PC-3 (cell line): ENCODE measurements at regions not wholly inside any gene's neighbourhood (a gene's known extent, or its start where the extent isn't known, plus 50 kb on each side); places are given as distances from the start of the nearest gene placed in this dataset.
"Not testable (repeated sequence)": the region's sequence is repeated elsewhere in the genome, so short reads cannot be mapped to it uniquely, and the experiment has no call there.

Experiments used
- ATAC-seq: fragments of 200-7000 bp; cut with Tn5 transposase; 2 replicates; pipeline ENCODE4 v1.9.1; 2020; ENCODE audit warnings: mild to moderate bottlenecking, moderate library complexity
- BruUV-seq: library from RNA; stranded (reverse); fragments of 400-500 nt; replicated peaks from 2 replicates; lab custom pipeline; 2021; lab: Mats Ljungman, UMichigan
- CTCF ChIA-PET: fragments of 300-600 bp; sonication (Branson Sonifier 250); formaldehyde crosslinking; loops from one replicate; lab custom pipeline; 2022; ENCODE audit warnings: antibody characterized with exemption; lab: Charles Lee
- POLR2A ChIA-PET: fragments of 300-600 bp; sonication (Branson Sonifier 250); formaldehyde crosslinking; loops from one replicate; lab custom pipeline; 2022; ENCODE audit warnings: antibody characterized with exemption; ENCODE audit not compliant: unreplicated experiment; lab: Charles Lee
- DNase-seq: peaks from one replicate; pipeline ENCODE4 v3.0.0-alpha.2; 2015
- H2AFZ ChIP-seq: fragments of 300-600 bp; sonication (generic); 2 replicates; pipeline ENCODE4 v1.6.0; 2016; ENCODE audit warnings: antibody characterized with exemption, low read length
- H3F3A ChIP-seq: fragments of 300-600 bp; sonication (generic); one replicate; pipeline ENCODE4 v1.6.0; 2017; ENCODE audit warnings: antibody characterized with exemption, low read length, control low read depth, mild to moderate bottlenecking; ENCODE audit not compliant: unreplicated experiment
- H3K27ac ChIP-seq: fragments of 300-600 bp; sonication (generic); 2 replicates; pipeline ENCODE4 v1.5.1; 2016; ENCODE audit warnings: mild to moderate bottlenecking, low read length
- H3K27me3 ChIP-seq: fragments of 300-600 bp; sonication (generic); 2 replicates; pipeline ENCODE4 v1.6.1; 2016; ENCODE audit warnings: low read length, mixed read lengths
- H3K36me3 ChIP-seq: fragments of 300-600 bp; sonication (generic); 2 replicates; pipeline ENCODE4 v1.6.1; 2016; ENCODE audit warnings: low read depth, mixed run types, low read length, mixed read lengths
- H3K4me1 ChIP-seq: fragments of 300-600 bp; sonication (generic); 2 replicates; pipeline ENCODE4 v1.5.1; 2016; ENCODE audit warnings: low read length; ENCODE audit not compliant: insufficient read depth
- H3K4me2 ChIP-seq: fragments of 300-600 bp; sonication (generic); 2 replicates; pipeline ENCODE4 v1.6.0; 2016; ENCODE audit warnings: low read length
- H3K4me3 ChIP-seq: fragments of 300-600 bp; sonication (generic); 2 replicates; pipeline ENCODE4 v1.5.1; 2016; ENCODE audit warnings: mild to moderate bottlenecking, low read length, mixed read lengths
- H3K79me2 ChIP-seq: fragments of 300-600 bp; sonication (generic); 2 replicates; pipeline ENCODE4 v1.6.1; 2017; ENCODE audit warnings: low read length, mixed read lengths
- H3K9ac ChIP-seq: fragments of 300-600 bp; sonication (generic); 2 replicates; pipeline ENCODE4 v1.6.0; 2016; ENCODE audit warnings: mild to moderate bottlenecking, low read length
- H3K9me2 ChIP-seq: fragments of 300-600 bp; sonication (generic); replicated peaks from 2 replicates; pipeline ENCODE4 v1.6.1; 2016; ENCODE audit warnings: mixed run types, low read length, mixed read lengths
- H3K9me3 ChIP-seq: fragments of 300-600 bp; sonication (generic); 2 replicates; pipeline ENCODE4 v1.6.1; 2016; ENCODE audit warnings: low read length, mixed read lengths
- H4K20me1 ChIP-seq: fragments of 300-600 bp; sonication (generic); 2 replicates; pipeline ENCODE4 v1.6.1; 2016; ENCODE audit warnings: low read length, mixed read lengths
- CTCF ChIP-seq: fragments of 300-600 bp; sonication (generic); conservative IDR thresholded peaks from 2 replicates; pipeline ENCODE4 v1.5.1; 2017; ENCODE audit warnings: antibody characterized with exemption, low read depth, mild to moderate bottlenecking, low read length
- EZH2 ChIP-seq: fragments of 300-600 bp; sonication (generic); IDR thresholded peaks from one replicate; pipeline ENCODE4 v1.6.1; 2017; ENCODE audit warnings: antibody characterized with exemption, mild to moderate bottlenecking, low read length; ENCODE audit not compliant: unreplicated experiment
- EZH2phosphoT487 ChIP-seq: fragments of 300-600 bp; sonication (generic); IDR thresholded peaks from 2 replicates; pipeline ENCODE4 v1.6.1; 2018; ENCODE audit warnings: mild to moderate bottlenecking, antibody characterized with exemption, low read length, borderline replicate concordance
- intact Hi-C: fragments of 100-400 bp; cut with micrococcal nuclease; formaldehyde crosslinking; loops from 2 replicates; pipeline ENCODE4 v1.9.0; 2023

- no peaks in the 10 kb centered on the region for H3K79me2 ChIP-seq
- H3K4me1 ChIP-seq, result peaks cover 47% of the 10 kb centered on the region
- H2AFZ ChIP-seq, result no peak overlapping the region
- no peaks in the 10 kb centered on the region for H3K36me3 ChIP-seq
- H3K4me2 ChIP-seq, result peak overlapping the region; percentile 67
- H4K20me1 ChIP-seq, result no peaks in the 10 kb centered on the region
- H3K9ac ChIP-seq, result peak overlapping the region; percentile 68
- H3K27me3 ChIP-seq, result no peaks in the 10 kb centered on the region
- POLR2A ChIA-PET, result interaction anchor here (0.7 kb wide), 1 partner anchor 69 kb away, joined by 3 read pairs; no protein-coding TSS in a partner anchor
- peak overlapping the region; percentile 87 for H3K27ac ChIP-seq
- no TSS peak for BruUV-seq
- H3K4me3 ChIP-seq, result peak overlapping the region; percentile 14; the same call in 1 of the 2 replicates
- intact Hi-C loops, result loop anchor here (1.0 to 5.0 kb wide), 3 partner anchors 71 to 170 kb away; no protein-coding TSS in a partner anchor
- peaks cover 4% of the 10 kb centered on the region for H3F3A ChIP-seq
- DNase-seq, result peak; percentile 99
- peak; percentile 97 for ATAC-seq
- no peak for TF ChIP-seq EZH2
- TF ChIP-seq EZH2phosphoT487, result no peak
- TF ChIP-seq CTCF, result no peak
- CTCF ChIA-PET, result interaction anchor here (0.7 kb wide), 1 partner anchor 283 kb away, joined by 3 read pairs; no protein-coding TSS in a partner anchor
- no peaks in the 10 kb centered on the region for H3K9me3 ChIP-seq
- no peaks in the 10 kb centered on the region for H3K9me2 ChIP-seq
Measured at GRCh38 chr5:17127743-17128231, 89.6 kb upstream of the BASP1 start.

GRCh38 chr5:17129093-17129849 is 88.2 kb upstream of the BASP1 start:
- ChIA-PET CTCF (no interaction called here), POLR2A (no interaction called here)
- TF ChIP-seq CTCF (no peak), EZH2phosphoT487 (no peak), EZH2 (no peak)
- peaks cover 4% of the 10 kb centered on the region for H3F3A ChIP-seq
- ATAC-seq (no peak), DNase-seq (peak; percentile 46)
- H3K79me2 ChIP-seq, result no peaks in the 10 kb centered on the region
- H3K4me1 ChIP-seq, result peaks cover 47% of the 10 kb centered on the region
- H3K27me3 ChIP-seq, result no peaks in the 10 kb centered on the region
- no peak overlapping the region for H3K4me3 ChIP-seq
- H3K9me3 ChIP-seq, result no peaks in the 10 kb centered on the region
- no peaks in the 10 kb centered on the region for H3K36me3 ChIP-seq
- BruUV-seq, result no TSS peak
- intact Hi-C loops, result loop anchor here (2.0 to 5.0 kb wide), 2 partner anchors 72 to 172 kb away; no protein-coding TSS in a partner anchor
- peak overlapping the region; percentile 68; the same call in 1 of the 2 replicates for H3K9ac ChIP-seq
- no peaks in the 10 kb centered on the region for H4K20me1 ChIP-seq
- peak overlapping the region; percentile 87 for H3K27ac ChIP-seq
- H3K4me2 ChIP-seq, result peak overlapping the region; percentile 9
- H3K9me2 ChIP-seq, result no peaks in the 10 kb centered on the region
- no peak overlapping the region for H2AFZ ChIP-seq

DNA sequence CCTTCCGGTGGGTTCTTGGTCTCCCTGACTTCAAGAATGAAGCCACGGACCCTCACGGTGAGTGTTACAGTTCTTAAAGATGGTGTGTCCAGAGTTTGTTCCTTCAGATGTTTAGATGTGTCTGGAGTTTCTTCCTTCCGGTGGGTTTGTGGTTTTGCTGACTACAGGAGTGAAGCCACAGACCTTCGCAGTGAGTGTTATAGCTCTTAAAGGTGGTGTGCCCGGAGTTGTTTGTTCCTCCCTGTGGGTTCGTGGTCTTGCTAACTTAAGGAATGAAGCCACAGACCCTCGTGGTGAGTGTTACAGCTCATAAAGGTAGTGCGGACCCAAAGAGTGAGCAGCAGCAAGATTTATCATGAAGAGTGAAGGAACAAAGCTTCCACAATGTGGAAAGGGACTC is 87.1 kb upstream of the BASP1 start:
- H3K27ac ChIP-seq, H3K27me3 ChIP-seq, BruUV-seq, H3K4me3 ChIP-seq, CTCF ChIA-PET, intact Hi-C loops, H3K79me2 ChIP-seq, H3K4me2 ChIP-seq, H4K20me1 ChIP-seq, POLR2A ChIA-PET, H3K36me3 ChIP-seq, H3K9ac ChIP-seq, H3K9me2 ChIP-seq, H2AFZ ChIP-seq, H3F3A ChIP-seq, H3K9me3 ChIP-seq, ATAC-seq: not testable (repeated sequence)
- DNase-seq, result peak; percentile 72
- H3K4me1 ChIP-seq, result peaks cover 44% of the 10 kb centered on the region
